WERI-Rb-1 (cell line): ENCODE measurements at regions not wholly inside any gene's neighbourhood (a gene's known extent, or its start where the extent isn't known, plus 50 kb on each side); places are given as distances from the start of the nearest gene placed in this dataset.
"Not testable (repeated sequence)": the region's sequence is repeated elsewhere in the genome, so short reads cannot be mapped to it uniquely, and the experiment has no call there.

Source experiments
- DNase-seq: peaks from one replicate; pipeline ENCODE4 v3.0.0-alpha.2; 2020
- H3K27ac ChIP-seq: fragments of 250-450 bp; sonication (Bioruptor Pico); 2 replicates; pipeline ENCODE4 v1.5.1; 2020; ENCODE audit warnings: mild to moderate bottlenecking, moderate library complexity
- H3K27me3 ChIP-seq: fragments of 250-450 bp; sonication (Bioruptor Pico); 2 replicates; pipeline ENCODE4 v1.5.1; 2021; ENCODE audit warnings: mild to moderate bottlenecking, low read depth, moderate library complexity; ENCODE audit not compliant: insufficient read depth, severe bottlenecking
- H3K36me3 ChIP-seq: fragments of 250-450 bp; sonication (Bioruptor Pico); 2 replicates; pipeline ENCODE4 v1.5.1; 2020; ENCODE audit warnings: mild to moderate bottlenecking, moderate library complexity
- H3K4me3 ChIP-seq: 2 replicates; pipeline ENCODE4 v1.5.1; 2011; ENCODE audit warnings: low read depth, mild to moderate bottlenecking, control low read depth, low read length
- H3K9me3 ChIP-seq: fragments of 250-450 bp; sonication (Bioruptor Pico); 2 replicates; pipeline ENCODE4 v1.5.1; 2021; ENCODE audit warnings: mild to moderate bottlenecking, moderate library complexity; ENCODE audit not compliant: severe bottlenecking
- TF ChIP-seq, protein P1 (sequence below): IDR thresholded peaks from 2 replicates; pipeline ENCODE4 v1.5.1; 2011; ENCODE audit warnings: low read depth, mild to moderate bottlenecking, control low read depth, inconsistent platforms, low read length

GRCh38 chr17:21470422-21470821, 94.3 kb downstream of the KCNJ12 start:
- peaks cover 65% of the 10 kb centered on the region for H3K27me3 ChIP-seq
- not testable (repeated sequence) for DNase-seq, H3K4me3 ChIP-seq, H3K27ac ChIP-seq, H3K9me3 ChIP-seq, H3K36me3 ChIP-seq

- H3K27me3 ChIP-seq: peaks cover 66% of the 10 kb centered on the region
- no peak overlapping the region for H3K27ac ChIP-seq
- H3K4me3 ChIP-seq: no peak overlapping the region
- no peak for DNase-seq
- no peaks in the 10 kb centered on the region for H3K36me3 ChIP-seq
- no peaks in the 10 kb centered on the region for H3K9me3 ChIP-seq
- TF ChIP-seq, protein P1, sequence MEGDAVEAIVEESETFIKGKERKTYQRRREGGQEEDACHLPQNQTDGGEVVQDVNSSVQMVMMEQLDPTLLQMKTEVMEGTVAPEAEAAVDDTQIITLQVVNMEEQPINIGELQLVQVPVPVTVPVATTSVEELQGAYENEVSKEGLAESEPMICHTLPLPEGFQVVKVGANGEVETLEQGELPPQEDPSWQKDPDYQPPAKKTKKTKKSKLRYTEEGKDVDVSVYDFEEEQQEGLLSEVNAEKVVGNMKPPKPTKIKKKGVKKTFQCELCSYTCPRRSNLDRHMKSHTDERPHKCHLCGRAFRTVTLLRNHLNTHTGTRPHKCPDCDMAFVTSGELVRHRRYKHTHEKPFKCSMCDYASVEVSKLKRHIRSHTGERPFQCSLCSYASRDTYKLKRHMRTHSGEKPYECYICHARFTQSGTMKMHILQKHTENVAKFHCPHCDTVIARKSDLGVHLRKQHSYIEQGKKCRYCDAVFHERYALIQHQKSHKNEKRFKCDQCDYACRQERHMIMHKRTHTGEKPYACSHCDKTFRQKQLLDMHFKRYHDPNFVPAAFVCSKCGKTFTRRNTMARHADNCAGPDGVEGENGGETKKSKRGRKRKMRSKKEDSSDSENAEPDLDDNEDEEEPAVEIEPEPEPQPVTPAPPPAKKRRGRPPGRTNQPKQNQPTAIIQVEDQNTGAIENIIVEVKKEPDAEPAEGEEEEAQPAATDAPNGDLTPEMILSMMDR: no peak
These were observed 94.7 kb downstream of the KCNJ12 start for GRCh38 chr17:21470861-21471260.

GRCh38 chr17:21474815-21475214, 98.7 kb downstream of the KCNJ12 start:
- H3K4me3 ChIP-seq: no peak overlapping the region
- TF ChIP-seq, protein P1: no peak
- no peak overlapping the region for H3K27ac ChIP-seq
- peaks cover 54% of the 10 kb centered on the region for H3K27me3 ChIP-seq
- no peak for DNase-seq
- H3K9me3 ChIP-seq: peaks cover 2% of the 10 kb centered on the region
- H3K36me3 ChIP-seq: no peaks in the 10 kb centered on the region

DNA sequence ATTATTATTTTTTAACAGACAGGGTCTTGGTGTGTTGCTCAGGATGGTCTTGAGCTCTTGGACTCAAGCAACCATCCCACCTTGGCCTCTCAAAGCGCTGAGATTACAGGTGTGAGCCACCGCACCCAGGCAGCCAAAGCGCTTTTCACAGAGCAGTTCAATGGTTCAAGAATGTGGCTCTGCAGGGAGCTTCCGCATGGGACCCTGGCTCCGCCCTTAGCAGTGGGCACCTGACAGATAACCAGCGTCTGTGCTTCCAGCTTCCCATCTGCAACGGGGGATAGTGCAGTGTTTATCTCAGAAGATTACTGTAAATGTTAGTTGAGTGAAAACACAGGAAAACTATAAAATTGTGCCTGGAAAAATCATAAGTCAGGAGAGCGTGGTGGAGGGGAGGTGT, 99.4 kb downstream of the KCNJ12 start:
- Histone ChIP-seq H3K27ac (no peak overlapping the region), H3K4me3 (no peak overlapping the region), H3K9me3 (peaks cover 2% of the 10 kb centered on the region), H3K36me3 (no peaks in the 10 kb centered on the region), H3K27me3 (peaks cover 46% of the 10 kb centered on the region)
- no peak for DNase-seq
- TF ChIP-seq, protein P1: no peak

DNA sequence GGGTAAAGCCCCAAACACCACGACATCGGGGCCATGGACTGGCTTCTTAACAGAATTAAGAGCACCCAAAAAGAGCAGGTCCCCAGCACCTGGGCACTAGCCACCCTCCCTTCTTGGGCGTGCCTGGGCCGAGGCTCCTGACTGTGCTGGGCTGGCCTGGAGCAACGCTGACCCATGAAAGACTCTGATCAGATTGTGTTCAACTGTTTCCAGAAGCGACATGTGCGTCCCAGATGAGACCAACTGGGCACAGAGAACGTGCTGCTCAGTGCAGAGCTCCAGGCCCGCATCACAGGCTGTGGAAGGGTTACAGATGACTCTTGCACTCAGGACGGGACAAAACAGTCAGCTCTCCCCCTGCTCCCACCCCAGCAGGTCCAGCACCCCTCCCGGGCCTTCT, 100.7 kb downstream of the KCNJ12 start:
- H3K36me3 ChIP-seq: no peaks in the 10 kb centered on the region
- no peak for DNase-seq
- TF ChIP-seq, protein P1: no peak
- H3K4me3 ChIP-seq: no peak overlapping the region
- H3K27me3 ChIP-seq: peaks cover 47% of the 10 kb centered on the region
- H3K9me3 ChIP-seq: peaks cover 2% of the 10 kb centered on the region
- no peak overlapping the region for H3K27ac ChIP-seq

DNA sequence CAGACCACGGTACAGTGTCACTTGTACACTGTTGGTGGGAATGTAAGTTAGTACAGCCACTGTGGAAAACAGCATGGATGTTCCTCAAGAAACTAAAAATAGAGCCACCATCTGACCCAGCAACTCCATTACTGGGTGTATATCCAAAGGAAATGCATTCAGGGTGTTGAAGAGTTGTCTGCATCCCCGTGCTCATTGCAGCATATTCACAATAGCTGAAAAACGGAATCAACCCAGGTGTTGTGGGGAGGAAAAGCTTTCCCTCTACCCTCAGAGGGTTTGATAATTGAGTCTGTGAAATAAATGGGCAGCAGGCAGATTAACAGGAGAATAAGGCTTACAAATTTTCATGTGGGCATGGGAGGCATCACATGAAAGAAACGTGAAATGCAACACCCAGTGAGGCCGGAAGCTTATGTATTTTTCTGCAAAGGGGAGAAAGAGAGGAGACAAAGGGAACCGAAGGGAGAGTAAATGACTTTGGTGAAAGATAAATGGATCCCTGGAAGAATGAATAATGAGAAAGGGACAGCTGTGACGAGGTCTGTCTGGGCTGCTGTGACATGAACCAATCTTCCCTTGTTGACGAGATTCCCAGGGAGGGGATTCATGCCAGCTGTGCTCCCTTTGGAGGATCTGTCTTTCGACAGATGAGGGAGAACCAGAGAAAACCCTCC, 106.2 kb downstream of the KCNJ12 start:
- peaks cover 2% of the 10 kb centered on the region for H3K9me3 ChIP-seq
- H3K4me3 ChIP-seq: no peak overlapping the region
- H3K27ac ChIP-seq: no peak overlapping the region
- no peaks in the 10 kb centered on the region for H3K36me3 ChIP-seq
- no peak for DNase-seq
- peaks cover 52% of the 10 kb centered on the region for H3K27me3 ChIP-seq
- TF ChIP-seq, protein P1: no peak

DNA sequence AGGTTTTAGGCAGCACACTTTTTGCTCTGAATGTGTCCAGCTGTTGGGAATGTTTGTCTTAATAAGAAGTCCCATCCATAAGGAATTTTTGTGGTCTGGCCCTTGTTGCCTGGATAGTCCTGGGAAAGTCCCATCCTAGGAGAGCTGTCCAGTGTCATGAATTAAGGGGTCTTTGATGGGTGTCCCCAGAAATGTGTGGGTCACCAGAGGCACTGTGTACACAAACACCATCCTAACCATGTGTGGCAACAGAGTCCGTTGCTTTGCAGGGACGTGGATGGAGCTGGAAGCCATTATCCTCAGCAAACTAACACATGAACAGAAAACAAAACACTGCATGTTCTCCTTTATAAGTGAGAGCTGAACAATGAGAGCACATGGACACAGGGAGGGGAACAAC, 111.9 kb downstream of the KCNJ12 start:
- not testable (repeated sequence) for DNase-seq, H3K4me3 ChIP-seq, H3K27ac ChIP-seq, H3K36me3 ChIP-seq, H3K9me3 ChIP-seq
- H3K27me3 ChIP-seq: peaks cover 43% of the 10 kb centered on the region
